ENCODE measurements at regions not wholly inside any gene's neighbourhood (a gene's known extent, or its start where the extent isn't known, plus 50 kb on each side); places are given as distances from the start of the nearest gene placed in this dataset.

DNA sequence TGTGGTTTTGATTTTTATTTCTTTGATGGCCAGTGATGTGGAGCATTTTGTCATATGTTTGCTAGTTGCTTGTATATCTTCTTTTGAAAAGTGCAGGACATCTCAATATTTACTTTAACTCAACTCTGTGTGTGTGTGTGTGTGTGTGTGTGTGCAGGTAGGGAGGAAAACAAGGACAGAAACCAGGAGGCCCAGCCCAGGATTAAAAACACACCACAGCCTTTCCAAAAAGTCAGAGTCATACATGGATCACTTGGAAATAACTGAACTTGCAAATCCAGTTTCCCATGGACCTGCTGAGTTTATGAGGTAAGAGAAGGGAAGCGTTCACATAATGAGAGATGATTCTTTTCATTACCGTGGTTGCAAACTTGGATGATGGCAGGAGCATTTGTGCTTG, 189.9 kb upstream of the LYZL1 start:
- TF ChIP-seq, protein P1, sequence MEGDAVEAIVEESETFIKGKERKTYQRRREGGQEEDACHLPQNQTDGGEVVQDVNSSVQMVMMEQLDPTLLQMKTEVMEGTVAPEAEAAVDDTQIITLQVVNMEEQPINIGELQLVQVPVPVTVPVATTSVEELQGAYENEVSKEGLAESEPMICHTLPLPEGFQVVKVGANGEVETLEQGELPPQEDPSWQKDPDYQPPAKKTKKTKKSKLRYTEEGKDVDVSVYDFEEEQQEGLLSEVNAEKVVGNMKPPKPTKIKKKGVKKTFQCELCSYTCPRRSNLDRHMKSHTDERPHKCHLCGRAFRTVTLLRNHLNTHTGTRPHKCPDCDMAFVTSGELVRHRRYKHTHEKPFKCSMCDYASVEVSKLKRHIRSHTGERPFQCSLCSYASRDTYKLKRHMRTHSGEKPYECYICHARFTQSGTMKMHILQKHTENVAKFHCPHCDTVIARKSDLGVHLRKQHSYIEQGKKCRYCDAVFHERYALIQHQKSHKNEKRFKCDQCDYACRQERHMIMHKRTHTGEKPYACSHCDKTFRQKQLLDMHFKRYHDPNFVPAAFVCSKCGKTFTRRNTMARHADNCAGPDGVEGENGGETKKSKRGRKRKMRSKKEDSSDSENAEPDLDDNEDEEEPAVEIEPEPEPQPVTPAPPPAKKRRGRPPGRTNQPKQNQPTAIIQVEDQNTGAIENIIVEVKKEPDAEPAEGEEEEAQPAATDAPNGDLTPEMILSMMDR (IDR thresholded peaks at IDR 0.05), result no peak
- TF ChIP-seq POLR2A (IDR thresholded peaks at IDR 0.05; ENCODE audit: low read depth) (no peak), EP300 (IDR thresholded peaks at IDR 0.05) (no peak)
